HCT116 (cell line): ENCODE measurements at regions not wholly inside any gene's neighbourhood (a gene's known extent, or its start where the extent isn't known, plus 50 kb on each side); places are given as distances from the start of the nearest gene placed in this dataset.

ENCODE experiments used
- ATAC-seq: fragments of 200-7000 bp; cut with Tn5 transposase; 2 replicates; pipeline ENCODE4 v1.9.1; 2020; ENCODE audit warnings: mild to moderate bottlenecking, moderate library complexity
- BruUV-seq: library from RNA; stranded (reverse); fragments of 400-500 nt; replicated peaks from 2 replicates; lab custom pipeline; 2021; lab: Mats Ljungman, UMichigan
- CTCF ChIA-PET: fragments of 300-600 bp; sonication (Branson Sonifier 250); formaldehyde crosslinking; loops from one replicate; lab custom pipeline; 2021; ENCODE audit warnings: antibody characterized with exemption; lab: Charles Lee
- POLR2A ChIA-PET: fragments of 300-600, 350-600 bp; sonication (Branson Sonifier 250); formaldehyde crosslinking; loops from one replicate; lab custom pipeline; 2021; ENCODE audit warnings: antibody characterized with exemption; lab: Charles Lee
- RAD21 ChIA-PET, 2 experiments: fragments of 300-600 bp; sonication (Branson Sonifier 250); formaldehyde crosslinking; loops; one replicate each; lab custom pipeline; 2023; ENCODE audit warnings: low total read pairs in 2 of 2; ENCODE audit not compliant: uncharacterized antibody in 2 of 2, unreplicated experiment in 2 of 2, low non-redundant PET in 1 of 2; lab: Charles Lee
- DNase-seq: peaks from one replicate; pipeline ENCODE4 v3.0.0-alpha.2; 2010; ENCODE audit warnings: low read depth, low spot score
- H2AFZ ChIP-seq: fragments of 200-600 bp; shearing (Covaris generic), sonication (generic); 2 replicates; pipeline ENCODE4 v1.6.1; 2017; ENCODE audit warnings: low read depth, mixed run types, mixed read lengths, antibody characterized with exemption, low read length; ENCODE audit not compliant: poor library complexity, severe bottlenecking
- H3K27ac ChIP-seq: 2 replicates; pipeline ENCODE4 v1.5.1; 2012; ENCODE audit warnings: low read depth, low read length
- H3K27me3 ChIP-seq: fragments of 200-600 bp; sonication (generic); 2 replicates; pipeline ENCODE4 v1.6.1; 2016; ENCODE audit warnings: mixed run types, low read length, mixed read lengths; ENCODE audit not compliant: insufficient read depth
- H3K36me3 ChIP-seq, 2 experiments: fragments of 200-500 bp in 1 of 2; fragments of 200-600 bp in 1 of 2; sonication (Bioruptor generic) in 1 of 2; sonication (generic) in 1 of 2; 2 replicates each; pipeline versions ENCODE4 v1.5.1 to v1.6.1; 2014 to 2016; ENCODE audit warnings: low read length in 2 of 2, inconsistent platforms in 1 of 2, mixed read lengths in 1 of 2, mixed run types in 1 of 2; ENCODE audit not compliant: insufficient read depth in 2 of 2, control insufficient read depth in 1 of 2
- H3K4me1 ChIP-seq, 2 experiments: fragments of 200-600 bp in 1 of 2; sonication (generic) in 1 of 2; 2 replicates each; pipeline versions ENCODE4 v1.5.1 to v1.6.1; 2012 to 2017; ENCODE audit warnings: low read length in 2 of 2, inconsistent platforms in 1 of 2, mild to moderate bottlenecking in 1 of 2, mixed read lengths in 1 of 2, mixed run types in 1 of 2, moderate library complexity in 1 of 2; ENCODE audit not compliant: insufficient read depth in 2 of 2, control insufficient read depth in 1 of 2
- H3K4me2 ChIP-seq: fragments of 200-600 bp; sonication (generic); 2 replicates; pipeline ENCODE4 v1.6.1; 2017; ENCODE audit warnings: mixed run types, low read length, mixed read lengths
- H3K4me3 ChIP-seq, 2 experiments: fragments of 200-600 bp in 1 of 2; sonication (generic) in 1 of 2; replicated peaks in 1 of 2; 2 replicates each; pipeline ENCODE4 v1.5.1; 2011 to 2016; ENCODE audit warnings: low read length in 2 of 2, control low read depth in 1 of 2, low read depth in 1 of 2, mild to moderate bottlenecking in 1 of 2, mixed read lengths in 1 of 2, mixed run types in 1 of 2
- H3K79me2 ChIP-seq: fragments of 200-600 bp; sonication (generic); 2 replicates; pipeline ENCODE4 v1.6.1; 2017; ENCODE audit warnings: mild to moderate bottlenecking, mixed run types, low read length, moderate library complexity, mixed read lengths; ENCODE audit not compliant: insufficient read depth
- H3K9ac ChIP-seq: fragments of 200-600 bp; sonication (generic); 2 replicates; pipeline ENCODE4 v1.6.1; 2016; ENCODE audit warnings: low read length, mixed read lengths
- H3K9me2 ChIP-seq: fragments of 200-600 bp; sonication (generic), shearing (Covaris generic); 2 replicates; pipeline ENCODE4 v1.6.1; 2017; ENCODE audit warnings: mixed run types, mild to moderate bottlenecking, moderate library complexity; ENCODE audit not compliant: insufficient read depth
- H3K9me3 ChIP-seq, 2 experiments: fragments of 200-500 bp in 1 of 2; fragments of 200-600 bp in 1 of 2; sonication (Bioruptor generic) in 1 of 2; sonication (generic) in 1 of 2; 2 replicates each; pipeline ENCODE4 v1.6.1; 2014 to 2017; ENCODE audit warnings: low read length in 2 of 2, mixed read lengths in 2 of 2, inconsistent platforms in 1 of 2, low read depth in 1 of 2, mild to moderate bottlenecking in 1 of 2, mixed run types in 1 of 2, moderate library complexity in 1 of 2; ENCODE audit not compliant: control insufficient read depth in 1 of 2, insufficient read depth in 1 of 2
- H4K20me1 ChIP-seq: fragments of 200-600 bp; sonication (generic), shearing (Covaris generic); 2 replicates; pipeline ENCODE4 v1.6.1; 2017; ENCODE audit warnings: mixed run types, mild to moderate bottlenecking, moderate library complexity; ENCODE audit not compliant: insufficient read depth
- CEBPB ChIP-seq: IDR thresholded peaks from 2 replicates; pipeline ENCODE4 v1.6.1; 2012; ENCODE audit warnings: low read depth
- FOSL1 ChIP-seq: IDR thresholded peaks from 2 replicates; pipeline ENCODE4 v1.6.1; 2012; ENCODE audit warnings: low read depth
- JUND ChIP-seq: IDR thresholded peaks from 2 replicates; pipeline ENCODE4 v1.6.1; 2012
- POLR2AphosphoS5 ChIP-seq: IDR thresholded peaks from 2 replicates; pipeline ENCODE4 v1.6.1; 2011; ENCODE audit warnings: mild to moderate bottlenecking, low read depth, low read length, moderate library complexity
- SIN3A ChIP-seq: IDR thresholded peaks from 2 replicates; pipeline ENCODE4 v1.6.1; 2012; ENCODE audit warnings: low read depth
- SP1 ChIP-seq: IDR thresholded peaks from 2 replicates; pipeline ENCODE4 v1.6.1; 2012; ENCODE audit warnings: low read depth
- SRF ChIP-seq: IDR thresholded peaks from 2 replicates; pipeline ENCODE4 v1.6.1; 2012; ENCODE audit warnings: low read depth
- TCF7L2 ChIP-seq: IDR thresholded peaks from 2 replicates; pipeline ENCODE4 v1.7.0; 2011; ENCODE audit warnings: borderline replicate concordance, inconsistent platforms; ENCODE audit not compliant: insufficient read depth, insufficient read length; ENCODE audit errors: extremely low read depth
- YY1 ChIP-seq: IDR thresholded peaks from 2 replicates; pipeline ENCODE4 v1.6.1; 2011; ENCODE audit warnings: low read length, low read depth, moderate library complexity, mild to moderate bottlenecking; ENCODE audit not compliant: insufficient replicate concordance; ENCODE audit errors: extremely low read depth
- ZFX ChIP-seq: fragments of 450-650 bp; IDR thresholded peaks from 2 replicates; pipeline ENCODE4 v1.6.1; 2017
- intact Hi-C: fragments of 100-400 bp; cut with micrococcal nuclease; formaldehyde crosslinking; loops from 2 replicates; pipeline ENCODE4 v1.10.0; 2022
- TF ChIP-seq, protein P1 (sequence below), 3 experiments: fragments of 200-600 bp in 1 of 3; sonication (generic) in 1 of 3; IDR thresholded peaks in 2 of 3; conservative IDR thresholded peaks in 1 of 3; 2 replicates each; pipeline ENCODE4 v1.5.1; 2012 to 2017; ENCODE audit warnings: low read depth in 2 of 3, low read length in 2 of 3, antibody characterized with exemption in 1 of 3, borderline replicate concordance in 1 of 3, control low read depth in 1 of 3, mild to moderate bottlenecking in 1 of 3, mixed read lengths in 1 of 3, mixed run types in 1 of 3, moderate library complexity in 1 of 3; ENCODE audit not compliant: insufficient read depth in 1 of 3
- TF ChIP-seq, protein P2 (sequence below): IDR thresholded peaks from 2 replicates; pipeline ENCODE4 v1.6.1; 2012
- TF ChIP-seq, protein P3 (sequence below): IDR thresholded peaks from 2 replicates; pipeline ENCODE4 v1.6.1; 2011; ENCODE audit warnings: mild to moderate bottlenecking, low read length, moderate library complexity; ENCODE audit not compliant: insufficient replicate concordance; ENCODE audit errors: extremely low read depth

DNA sequence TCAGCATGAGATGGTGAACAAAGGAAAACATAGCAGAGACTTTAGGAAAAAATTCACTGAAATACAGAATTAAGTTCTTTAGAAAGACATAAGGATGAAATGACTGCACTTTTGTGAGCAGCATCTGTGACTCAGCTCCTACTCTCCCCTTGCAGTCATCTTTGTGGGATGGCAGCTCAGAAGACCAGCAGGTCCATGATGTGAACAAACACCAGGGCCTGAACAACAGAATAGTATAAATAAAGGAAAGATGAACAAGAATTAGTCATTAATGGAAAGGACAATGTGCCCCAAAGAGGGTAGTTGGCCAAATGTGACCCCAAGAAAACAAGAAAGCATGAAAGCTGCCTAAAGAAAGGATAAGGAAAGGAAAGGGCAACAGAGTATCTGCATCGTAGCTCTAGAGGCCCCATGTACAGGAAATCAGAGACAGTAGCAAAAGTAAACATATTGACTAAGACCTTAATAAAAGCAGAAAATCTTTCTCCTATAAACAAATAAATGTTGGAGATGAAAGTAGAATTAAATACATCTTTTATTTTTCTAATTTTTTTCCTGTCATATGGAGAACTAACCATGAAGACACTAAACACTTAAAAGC is 318.0 kb downstream of the ZEB2 start:
- Histone ChIP-seq H3K9ac (no peak overlapping the region), H3K9me2 (peaks cover 2% of the 10 kb centered on the region; the same call in 1 of the 2 replicates), H4K20me1 (no peaks in the 10 kb centered on the region), H3K36me3 (no peaks in the 10 kb centered on the region), H3K4me1 (peaks cover 3 to 16% of the 10 kb centered on the region in 2 experiments; a peak in 3 of 4 replicates), H3K27ac (no peak overlapping the region), H3K27me3 (no peaks in the 10 kb centered on the region)
- CTCF ChIA-PET = no interaction called here
- TF ChIP-seq, protein P1, sequence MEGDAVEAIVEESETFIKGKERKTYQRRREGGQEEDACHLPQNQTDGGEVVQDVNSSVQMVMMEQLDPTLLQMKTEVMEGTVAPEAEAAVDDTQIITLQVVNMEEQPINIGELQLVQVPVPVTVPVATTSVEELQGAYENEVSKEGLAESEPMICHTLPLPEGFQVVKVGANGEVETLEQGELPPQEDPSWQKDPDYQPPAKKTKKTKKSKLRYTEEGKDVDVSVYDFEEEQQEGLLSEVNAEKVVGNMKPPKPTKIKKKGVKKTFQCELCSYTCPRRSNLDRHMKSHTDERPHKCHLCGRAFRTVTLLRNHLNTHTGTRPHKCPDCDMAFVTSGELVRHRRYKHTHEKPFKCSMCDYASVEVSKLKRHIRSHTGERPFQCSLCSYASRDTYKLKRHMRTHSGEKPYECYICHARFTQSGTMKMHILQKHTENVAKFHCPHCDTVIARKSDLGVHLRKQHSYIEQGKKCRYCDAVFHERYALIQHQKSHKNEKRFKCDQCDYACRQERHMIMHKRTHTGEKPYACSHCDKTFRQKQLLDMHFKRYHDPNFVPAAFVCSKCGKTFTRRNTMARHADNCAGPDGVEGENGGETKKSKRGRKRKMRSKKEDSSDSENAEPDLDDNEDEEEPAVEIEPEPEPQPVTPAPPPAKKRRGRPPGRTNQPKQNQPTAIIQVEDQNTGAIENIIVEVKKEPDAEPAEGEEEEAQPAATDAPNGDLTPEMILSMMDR (IDR thresholded peaks at IDR 0.05 in 2 of 3, conservative IDR thresholded peaks at IDR 0.05 in 1 of 3; ENCODE audit: borderline replicate concordance in 1 of 3, insufficient read depth in 1 of 3, low read depth in 2 of 3, low read length in 2 of 3) = no peak
- no peak for TF ChIP-seq SP1
- TF ChIP-seq SIN3A = no peak
- no peak for TF ChIP-seq TCF7L2
- no peak for TF ChIP-seq FOSL1
- no peak for TF ChIP-seq YY1
- TF ChIP-seq CEBPB = no peak
- TF ChIP-seq SRF = no peak
- no peak for TF ChIP-seq JUND
- TF ChIP-seq, protein P2, sequence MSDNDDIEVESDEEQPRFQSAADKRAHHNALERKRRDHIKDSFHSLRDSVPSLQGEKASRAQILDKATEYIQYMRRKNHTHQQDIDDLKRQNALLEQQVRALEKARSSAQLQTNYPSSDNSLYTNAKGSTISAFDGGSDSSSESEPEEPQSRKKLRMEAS = no peak
- TF ChIP-seq POLR2AphosphoS5 = no peak
- no peak for TF ChIP-seq ZFX
- TF ChIP-seq, protein P3, sequence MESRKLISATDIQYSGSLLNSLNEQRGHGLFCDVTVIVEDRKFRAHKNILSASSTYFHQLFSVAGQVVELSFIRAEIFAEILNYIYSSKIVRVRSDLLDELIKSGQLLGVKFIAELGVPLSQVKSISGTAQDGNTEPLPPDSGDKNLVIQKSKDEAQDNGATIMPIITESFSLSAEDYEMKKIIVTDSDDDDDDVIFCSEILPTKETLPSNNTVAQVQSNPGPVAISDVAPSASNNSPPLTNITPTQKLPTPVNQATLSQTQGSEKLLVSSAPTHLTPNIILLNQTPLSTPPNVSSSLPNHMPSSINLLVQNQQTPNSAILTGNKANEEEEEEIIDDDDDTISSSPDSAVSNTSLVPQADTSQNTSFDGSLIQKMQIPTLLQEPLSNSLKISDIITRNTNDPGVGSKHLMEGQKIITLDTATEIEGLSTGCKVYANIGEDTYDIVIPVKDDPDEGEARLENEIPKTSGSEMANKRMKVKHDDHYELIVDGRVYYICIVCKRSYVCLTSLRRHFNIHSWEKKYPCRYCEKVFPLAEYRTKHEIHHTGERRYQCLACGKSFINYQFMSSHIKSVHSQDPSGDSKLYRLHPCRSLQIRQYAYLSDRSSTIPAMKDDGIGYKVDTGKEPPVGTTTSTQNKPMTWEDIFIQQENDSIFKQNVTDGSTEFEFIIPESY = no peak
- TF ChIP-seq, all 23 proteins: peak for 0
- DNase-seq (no peak), ATAC-seq (no peak)
- ChIA-PET RAD21 (no interaction called here), POLR2A (no interaction called here)
- no peaks in the 10 kb centered on the region for H3K9me3 ChIP-seq
- BruUV-seq = no TSS peak
- intact Hi-C loops = no loop called here
- H3K79me2 ChIP-seq = no peaks in the 10 kb centered on the region
- H3K4me2 ChIP-seq = no peak overlapping the region
- H3K4me3 ChIP-seq = no peak overlapping the region
- H2AFZ ChIP-seq = no peak overlapping the region
